C1 segment of cervical spinal cord (tissue), 14 donors: ENCODE measurements at regions not wholly inside any gene's neighbourhood (a gene's known extent, or its start where the extent isn't known, plus 50 kb on each side); places are given as distances from the start of the nearest gene placed in this dataset.
"Not testable (repeated sequence)": the region's sequence is repeated elsewhere in the genome, so short reads cannot be mapped to it uniquely, and the experiment has no call there.

Experiments used
- DNase-seq, 14 donors: peaks; one replicate each; lab custom pipeline; 2025; lab: John Stamatoyannopoulos, UW

GRCh38 chr1:232140419-232141166, 489.3 kb downstream of the SIPA1L2 start:
- DNase-seq = no peak

- no peak for DNase-seq
Observed at GRCh38 chr1:232139444-232139843, 490.5 kb downstream of the SIPA1L2 start.

GRCh38 chr1:232138044-232138443, 491.9 kb downstream of the SIPA1L2 start:
- DNase-seq = no peak

- DNase-seq = peak in 1 of 14 donors; percentile 0
Observed at GRCh38 chr1:232137066-232137465, 492.9 kb downstream of the SIPA1L2 start.

- DNase-seq = no peak
Observed at GRCh38 chr1:232136136-232136535, 493.8 kb downstream of the SIPA1L2 start.

- DNase-seq = no peak
Observed at GRCh38 chr1:232134365-232134764, 495.6 kb downstream of the SIPA1L2 start.

GRCh38 chr1:232132572-232132971, 497.4 kb downstream of the SIPA1L2 start:
- DNase-seq = no peak

- DNase-seq = no peak
Observed at GRCh38 chr1:232131715-232132391, 498.1 kb downstream of the SIPA1L2 start.

GRCh38 chr1:232130815-232131480, 499.0 kb downstream of the SIPA1L2 start:
- DNase-seq = no peak

GRCh38 chr1:232127190-232127589, 500.6 kb downstream of the DISC1 start:
- no peak for DNase-seq

GRCh38 chr1:232123775-232124659, 497.4 kb downstream of the DISC1 start:
- DNase-seq = no peak

- not testable (repeated sequence) for DNase-seq
Observed at GRCh38 chr1:232117903-232118302, 491.3 kb downstream of the DISC1 start.

- no peak for DNase-seq
Observed at GRCh38 chr1:232114985-232115384, 488.4 kb downstream of the DISC1 start.

- DNase-seq = no peak
Observed at GRCh38 chr1:232112076-232112475, 485.5 kb downstream of the DISC1 start.

GRCh38 chr1:232111611-232112010, 485.0 kb downstream of the DISC1 start:
- DNase-seq = no peak

- DNase-seq = no peak
Observed at GRCh38 chr1:232110281-232111090, 483.9 kb downstream of the DISC1 start.

- no peak for DNase-seq
Observed at GRCh38 chr1:232109391-232109790, 482.8 kb downstream of the DISC1 start.

- DNase-seq = no peak
Observed at GRCh38 chr1:232108598-232108997, 482.0 kb downstream of the DISC1 start.

GRCh38 chr1:232106415-232106814, 479.8 kb downstream of the DISC1 start:
- no peak for DNase-seq

- DNase-seq = no peak
Observed at GRCh38 chr1:232105561-232105960, 479.0 kb downstream of the DISC1 start.

GRCh38 chr1:232101231-232101630, 474.6 kb downstream of the DISC1 start:
- no peak for DNase-seq
